A549 (cell line): ENCODE measurements at regions not wholly inside any gene's neighbourhood (a gene's known extent, or its start where the extent isn't known, plus 50 kb on each side); places are given as distances from the start of the nearest gene placed in this dataset.

Experiments
- CBX2 ChIP-seq: fragments of 200-600 bp; sonication (generic); IDR thresholded peaks from 2 replicates; pipeline ENCODE4 v1.6.1; 2016; ENCODE audit warnings: low read depth, mild to moderate bottlenecking, borderline replicate concordance
- CEBPB ChIP-seq, 2 experiments: fragments of >200 bp in 1 of 2; sonication (Bioruptor Twin) in 1 of 2; formaldehyde crosslinking in 1 of 2; IDR thresholded peaks; 2 replicates each; pipeline ENCODE4 v1.6.1; 2012 to 2016
- KDM1A ChIP-seq: fragments of 200-600 bp; sonication (generic); IDR thresholded peaks from 2 replicates; pipeline ENCODE4 v1.6.1; 2016; ENCODE audit warnings: low read depth, mild to moderate bottlenecking
- POLR2A ChIP-seq: IDR thresholded peaks from 2 replicates; pipeline ENCODE4 v1.6.1; 2012; ENCODE audit warnings: mild to moderate bottlenecking, low read length
- RFX5 ChIP-seq: fragments of 450-650 bp; IDR thresholded peaks from 2 replicates; pipeline ENCODE4 v1.7.1; 2014; ENCODE audit warnings: antibody characterized with exemption, mild to moderate bottlenecking, moderate library complexity
- TF ChIP-seq, protein P1 (sequence below): fragments of 250-450 bp; sonication (Bioruptor Pico); IDR thresholded peaks from 2 replicates; pipeline ENCODE4 v1.5.0; 2021; ENCODE audit warnings: mild to moderate bottlenecking, moderate library complexity, borderline replicate concordance
- TF ChIP-seq, protein P2 (sequence below): fragments of >200 bp; sonication (Bioruptor Twin); formaldehyde crosslinking; IDR thresholded peaks from 3 replicates; pipeline ENCODE4 v1.5.1; 2016
- TF ChIP-seq, protein P3 (sequence below): IDR thresholded peaks from 2 replicates; pipeline ENCODE4 v1.6.1; 2012
- TF ChIP-seq, protein P4 (sequence below): IDR thresholded peaks from 2 replicates; pipeline ENCODE4 v1.6.1; 2012
- TF ChIP-seq, protein P5 (sequence below): fragments of >200 bp; sonication (Bioruptor Twin); formaldehyde crosslinking; IDR thresholded peaks from 3 replicates; pipeline ENCODE4 v1.6.1; 2016

DNA sequence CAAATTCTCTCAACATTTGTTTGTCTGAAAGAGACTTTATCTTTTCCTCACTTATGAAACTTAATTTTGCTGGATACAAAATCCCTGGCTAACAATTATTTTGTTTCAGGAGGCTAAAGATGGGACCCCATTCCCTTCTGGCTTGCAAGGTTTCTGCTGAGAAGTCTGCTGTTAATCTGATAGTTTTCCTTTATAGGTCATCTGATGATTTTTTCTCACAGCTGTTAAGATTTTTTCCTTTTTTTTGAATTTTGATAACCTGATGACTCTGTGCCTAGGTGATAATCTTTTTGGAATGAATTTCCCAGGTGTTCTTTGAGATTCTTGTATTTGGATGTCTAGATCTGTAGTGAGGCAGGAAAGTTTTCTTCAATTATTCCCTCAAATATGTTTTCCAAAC is 2661.4 kb downstream of the PCDH9 start:
- TF ChIP-seq CEBPB (IDR thresholded peaks at IDR 0.05) (no peak), POLR2A (no peak), CBX2 (no peak), KDM1A (no peak), RFX5 (no peak)
- TF ChIP-seq, protein P1, sequence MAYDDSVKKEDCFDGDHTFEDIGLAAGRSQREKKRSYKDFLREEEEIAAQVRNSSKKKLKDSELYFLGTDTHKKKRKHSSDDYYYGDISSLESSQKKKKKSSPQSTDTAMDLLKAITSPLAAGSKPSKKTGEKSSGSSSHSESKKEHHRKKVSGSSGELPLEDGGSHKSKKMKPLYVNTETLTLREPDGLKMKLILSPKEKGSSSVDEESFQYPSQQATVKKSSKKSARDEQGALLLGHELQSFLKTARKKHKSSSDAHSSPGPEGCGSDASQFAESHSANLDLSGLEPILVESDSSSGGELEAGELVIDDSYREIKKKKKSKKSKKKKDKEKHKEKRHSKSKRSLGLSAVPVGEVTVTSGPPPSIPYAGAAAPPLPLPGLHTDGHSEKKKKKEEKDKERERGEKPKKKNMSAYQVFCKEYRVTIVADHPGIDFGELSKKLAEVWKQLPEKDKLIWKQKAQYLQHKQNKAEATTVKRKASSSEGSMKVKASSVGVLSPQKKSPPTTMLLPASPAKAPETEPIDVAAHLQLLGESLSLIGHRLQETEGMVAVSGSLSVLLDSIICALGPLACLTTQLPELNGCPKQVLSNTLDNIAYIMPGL, result no peak
- TF ChIP-seq, protein P2, sequence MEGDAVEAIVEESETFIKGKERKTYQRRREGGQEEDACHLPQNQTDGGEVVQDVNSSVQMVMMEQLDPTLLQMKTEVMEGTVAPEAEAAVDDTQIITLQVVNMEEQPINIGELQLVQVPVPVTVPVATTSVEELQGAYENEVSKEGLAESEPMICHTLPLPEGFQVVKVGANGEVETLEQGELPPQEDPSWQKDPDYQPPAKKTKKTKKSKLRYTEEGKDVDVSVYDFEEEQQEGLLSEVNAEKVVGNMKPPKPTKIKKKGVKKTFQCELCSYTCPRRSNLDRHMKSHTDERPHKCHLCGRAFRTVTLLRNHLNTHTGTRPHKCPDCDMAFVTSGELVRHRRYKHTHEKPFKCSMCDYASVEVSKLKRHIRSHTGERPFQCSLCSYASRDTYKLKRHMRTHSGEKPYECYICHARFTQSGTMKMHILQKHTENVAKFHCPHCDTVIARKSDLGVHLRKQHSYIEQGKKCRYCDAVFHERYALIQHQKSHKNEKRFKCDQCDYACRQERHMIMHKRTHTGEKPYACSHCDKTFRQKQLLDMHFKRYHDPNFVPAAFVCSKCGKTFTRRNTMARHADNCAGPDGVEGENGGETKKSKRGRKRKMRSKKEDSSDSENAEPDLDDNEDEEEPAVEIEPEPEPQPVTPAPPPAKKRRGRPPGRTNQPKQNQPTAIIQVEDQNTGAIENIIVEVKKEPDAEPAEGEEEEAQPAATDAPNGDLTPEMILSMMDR, result no peak
- TF ChIP-seq, protein P3, sequence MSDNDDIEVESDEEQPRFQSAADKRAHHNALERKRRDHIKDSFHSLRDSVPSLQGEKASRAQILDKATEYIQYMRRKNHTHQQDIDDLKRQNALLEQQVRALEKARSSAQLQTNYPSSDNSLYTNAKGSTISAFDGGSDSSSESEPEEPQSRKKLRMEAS, result no peak
- TF ChIP-seq, protein P4, sequence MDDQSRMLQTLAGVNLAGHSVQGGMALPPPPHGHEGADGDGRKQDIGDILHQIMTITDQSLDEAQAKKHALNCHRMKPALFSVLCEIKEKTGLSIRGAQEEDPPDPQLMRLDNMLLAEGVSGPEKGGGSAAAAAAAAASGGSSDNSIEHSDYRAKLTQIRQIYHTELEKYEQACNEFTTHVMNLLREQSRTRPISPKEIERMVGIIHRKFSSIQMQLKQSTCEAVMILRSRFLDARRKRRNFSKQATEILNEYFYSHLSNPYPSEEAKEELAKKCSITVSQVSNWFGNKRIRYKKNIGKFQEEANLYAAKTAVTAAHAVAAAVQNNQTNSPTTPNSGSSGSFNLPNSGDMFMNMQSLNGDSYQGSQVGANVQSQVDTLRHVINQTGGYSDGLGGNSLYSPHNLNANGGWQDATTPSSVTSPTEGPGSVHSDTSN, result no peak
- TF ChIP-seq, protein P5, sequence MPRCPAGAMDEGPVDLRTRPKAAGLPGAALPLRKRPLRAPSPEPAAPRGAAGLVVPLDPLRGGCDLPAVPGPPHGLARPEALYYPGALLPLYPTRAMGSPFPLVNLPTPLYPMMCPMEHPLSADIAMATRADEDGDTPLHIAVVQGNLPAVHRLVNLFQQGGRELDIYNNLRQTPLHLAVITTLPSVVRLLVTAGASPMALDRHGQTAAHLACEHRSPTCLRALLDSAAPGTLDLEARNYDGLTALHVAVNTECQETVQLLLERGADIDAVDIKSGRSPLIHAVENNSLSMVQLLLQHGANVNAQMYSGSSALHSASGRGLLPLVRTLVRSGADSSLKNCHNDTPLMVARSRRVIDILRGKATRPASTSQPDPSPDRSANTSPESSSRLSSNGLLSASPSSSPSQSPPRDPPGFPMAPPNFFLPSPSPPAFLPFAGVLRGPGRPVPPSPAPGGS, result no peak
